SK-N-SH treated with all-trans-retinoic acid at 6 μM for 48 hours (cell line): ENCODE measurements at regions not wholly inside any gene's neighbourhood (a gene's known extent, or its start where the extent isn't known, plus 50 kb on each side); places are given as distances from the start of the nearest gene placed in this dataset.

ENCODE experiments used
- ATAC-seq: fragments of 200-7000 bp; cut with Tn5 transposase; 3 replicates; pipeline ENCODE4 v1.9.1; 2020; ENCODE audit warnings: mild to moderate bottlenecking, moderate library complexity
- ARNTL ChIP-seq: fragments of 450-650 bp; formaldehyde crosslinking; IDR thresholded peaks from 2 replicates; pipeline ENCODE4 v1.5.0; 2020; ENCODE audit warnings: low read depth, mild to moderate bottlenecking, moderate library complexity, borderline replicate concordance
- BACH2 ChIP-seq: fragments of 250-450 bp; sonication (Bioruptor Pico); IDR thresholded peaks from 2 replicates; pipeline ENCODE4 v1.9.0; 2021; ENCODE audit warnings: mild to moderate bottlenecking, borderline replicate concordance
- ESRRG ChIP-seq: fragments of 250-450 bp; sonication (Bioruptor Pico); IDR thresholded peaks from 2 replicates; pipeline ENCODE4 v1.6.1; 2021; ENCODE audit warnings: mild to moderate bottlenecking
- GLIS3 ChIP-seq: fragments of 250-450 bp; sonication (Bioruptor Pico); IDR thresholded peaks from 2 replicates; pipeline ENCODE4 v1.5.0; 2020; ENCODE audit warnings: mild to moderate bottlenecking, moderate library complexity
- ISL1 ChIP-seq: fragments of 250-450 bp; sonication (Bioruptor Pico); IDR thresholded peaks from 2 replicates; pipeline ENCODE4 v2.1.2; 2022; ENCODE audit warnings: mild to moderate bottlenecking, moderate library complexity
- PPARA ChIP-seq: fragments of 250-450 bp; sonication (Bioruptor Pico); IDR thresholded peaks from 2 replicates; pipeline ENCODE4 v1.5.0; 2020; ENCODE audit warnings: mild to moderate bottlenecking, borderline replicate concordance
- SNAI2 ChIP-seq: fragments of 250-450 bp; sonication (Bioruptor Pico); IDR thresholded peaks from 2 replicates; pipeline ENCODE4 v1.5.0; 2020; ENCODE audit warnings: mild to moderate bottlenecking, moderate library complexity
- TCF4 ChIP-seq: fragments of 250-450 bp; sonication (Bioruptor Pico); IDR thresholded peaks from 2 replicates; pipeline ENCODE4 v1.8.0; 2021; ENCODE audit warnings: mild to moderate bottlenecking, moderate library complexity, borderline replicate concordance
- TOX ChIP-seq: fragments of 250-450 bp; sonication (Bioruptor Pico); IDR thresholded peaks from 2 replicates; pipeline ENCODE4 v1.8.0; 2021; ENCODE audit warnings: mild to moderate bottlenecking, moderate library complexity, borderline replicate concordance
- ZC3H10 ChIP-seq: fragments of 250-450 bp; sonication (Bioruptor Pico); IDR thresholded peaks from 2 replicates; pipeline ENCODE4 v1.5.1; 2021; ENCODE audit warnings: mild to moderate bottlenecking, moderate library complexity
- ZFP3 ChIP-seq: fragments of 250-450 bp; sonication (Bioruptor Pico); IDR thresholded peaks from 2 replicates; pipeline ENCODE4 v1.5.0; 2020; ENCODE audit warnings: mild to moderate bottlenecking, moderate library complexity
- ZFP30 ChIP-seq: fragments of 450-650 bp; formaldehyde crosslinking; IDR thresholded peaks from 2 replicates; pipeline ENCODE4 v1.5.0; 2022; ENCODE audit warnings: mild to moderate bottlenecking, moderate library complexity
- ZNF565 ChIP-seq: fragments of 450-650 bp; formaldehyde crosslinking; conservative IDR thresholded peaks from 2 replicates; pipeline ENCODE4 v1.5.0; 2020; ENCODE audit warnings: low read depth, mild to moderate bottlenecking, moderate library complexity
- ZNF70 ChIP-seq: fragments of 450-650 bp; formaldehyde crosslinking; IDR thresholded peaks from 2 replicates; pipeline ENCODE4 v1.5.0; 2020; ENCODE audit warnings: mild to moderate bottlenecking, moderate library complexity
- ZNF8 ChIP-seq: fragments of 450-650 bp; formaldehyde crosslinking; IDR thresholded peaks from 2 replicates; pipeline ENCODE4 v1.5.0; 2020; ENCODE audit warnings: mild to moderate bottlenecking, moderate library complexity
- TF ChIP-seq, protein P1 (sequence below): fragments of 250-450 bp; sonication (Bioruptor Pico); IDR thresholded peaks from 2 replicates; pipeline ENCODE4 v1.8.0; 2020; ENCODE audit warnings: mild to moderate bottlenecking, moderate library complexity, borderline replicate concordance
- TF ChIP-seq, protein P2 (sequence below): fragments of 250-450 bp; sonication (Bioruptor Pico); IDR thresholded peaks from 2 replicates; pipeline ENCODE4 v1.8.0; 2021; ENCODE audit warnings: low read depth, mild to moderate bottlenecking, moderate library complexity, borderline replicate concordance
- TF ChIP-seq, protein P3 (sequence below): fragments of 250-450 bp; sonication (Bioruptor Pico); IDR thresholded peaks from 2 replicates; pipeline ENCODE4 v1.5.1; 2020; ENCODE audit warnings: low read depth, mild to moderate bottlenecking, moderate library complexity
- TF ChIP-seq, protein P4 (sequence below): fragments of 250-450 bp; sonication (Bioruptor Pico); IDR thresholded peaks from 2 replicates; pipeline ENCODE4 v1.5.1; 2021; ENCODE audit warnings: mild to moderate bottlenecking, moderate library complexity
- TF ChIP-seq, protein P5 (sequence below): fragments of 250-450 bp; sonication (Bioruptor Pico); IDR thresholded peaks from 2 replicates; pipeline ENCODE4 v1.5.0; 2020; ENCODE audit warnings: mild to moderate bottlenecking, moderate library complexity

DNA sequence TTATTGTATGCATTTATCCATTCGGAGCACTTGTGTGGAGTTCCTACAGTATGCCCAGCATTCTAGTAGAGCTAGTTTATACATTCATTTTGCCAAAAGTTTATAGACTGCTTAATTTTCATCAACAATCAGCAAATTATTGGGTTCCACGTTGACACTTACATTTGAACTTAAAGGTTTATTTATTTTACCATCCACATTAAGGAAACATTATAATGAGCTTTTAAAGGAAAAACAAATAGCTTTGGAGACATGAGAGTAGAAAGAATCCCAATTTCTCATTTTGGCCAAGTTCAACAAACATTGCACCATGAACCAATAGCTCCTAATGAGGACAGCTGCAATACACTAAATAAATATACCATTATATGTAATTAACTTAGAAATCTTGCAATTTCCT is 501.2 kb upstream of the SMIM21 start:
- TF ChIP-seq ISL1 (no peak), ESRRG (CRISPR knock-in tag) (no peak), GLIS3 (no peak), ZNF565 (CRISPR knock-in tag) (no peak), PPARA (CRISPR knock-in tag) (no peak), SNAI2 (CRISPR knock-in tag) (no peak), BACH2 (CRISPR knock-in tag) (no peak), ZFP30 (no peak), ZFP3 (CRISPR knock-in tag) (no peak), ZNF8 (CRISPR knock-in tag) (no peak), ZC3H10 (no peak), TOX (CRISPR knock-in tag) (no peak), ZNF70 (no peak), TCF4 (CRISPR knock-in tag) (no peak), ARNTL (CRISPR knock-in tag) (no peak)
- TF ChIP-seq, protein P1, sequence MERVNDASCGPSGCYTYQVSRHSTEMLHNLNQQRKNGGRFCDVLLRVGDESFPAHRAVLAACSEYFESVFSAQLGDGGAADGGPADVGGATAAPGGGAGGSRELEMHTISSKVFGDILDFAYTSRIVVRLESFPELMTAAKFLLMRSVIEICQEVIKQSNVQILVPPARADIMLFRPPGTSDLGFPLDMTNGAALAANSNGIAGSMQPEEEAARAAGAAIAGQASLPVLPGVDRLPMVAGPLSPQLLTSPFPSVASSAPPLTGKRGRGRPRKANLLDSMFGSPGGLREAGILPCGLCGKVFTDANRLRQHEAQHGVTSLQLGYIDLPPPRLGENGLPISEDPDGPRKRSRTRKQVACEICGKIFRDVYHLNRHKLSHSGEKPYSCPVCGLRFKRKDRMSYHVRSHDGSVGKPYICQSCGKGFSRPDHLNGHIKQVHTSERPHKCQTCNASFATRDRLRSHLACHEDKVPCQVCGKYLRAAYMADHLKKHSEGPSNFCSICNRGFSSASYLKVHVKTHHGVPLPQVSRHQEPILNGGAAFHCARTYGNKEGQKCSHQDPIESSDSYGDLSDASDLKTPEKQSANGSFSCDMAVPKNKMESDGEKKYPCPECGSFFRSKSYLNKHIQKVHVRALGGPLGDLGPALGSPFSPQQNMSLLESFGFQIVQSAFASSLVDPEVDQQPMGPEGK (CRISPR knock-in tag), result no peak
- TF ChIP-seq, protein P2, sequence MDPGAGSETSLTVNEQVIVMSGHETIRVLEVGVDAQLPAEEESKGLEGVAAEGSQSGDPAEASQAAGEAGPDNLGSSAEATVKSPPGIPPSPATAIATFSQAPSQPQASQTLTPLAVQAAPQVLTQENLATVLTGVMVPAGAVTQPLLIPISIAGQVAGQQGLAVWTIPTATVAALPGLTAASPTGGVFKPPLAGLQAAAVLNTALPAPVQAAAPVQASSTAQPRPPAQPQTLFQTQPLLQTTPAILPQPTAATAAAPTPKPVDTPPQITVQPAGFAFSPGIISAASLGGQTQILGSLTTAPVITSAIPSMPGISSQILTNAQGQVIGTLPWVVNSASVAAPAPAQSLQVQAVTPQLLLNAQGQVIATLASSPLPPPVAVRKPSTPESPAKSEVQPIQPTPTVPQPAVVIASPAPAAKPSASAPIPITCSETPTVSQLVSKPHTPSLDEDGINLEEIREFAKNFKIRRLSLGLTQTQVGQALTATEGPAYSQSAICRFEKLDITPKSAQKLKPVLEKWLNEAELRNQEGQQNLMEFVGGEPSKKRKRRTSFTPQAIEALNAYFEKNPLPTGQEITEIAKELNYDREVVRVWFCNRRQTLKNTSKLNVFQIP (CRISPR knock-in tag), result no peak
- TF ChIP-seq, protein P3, sequence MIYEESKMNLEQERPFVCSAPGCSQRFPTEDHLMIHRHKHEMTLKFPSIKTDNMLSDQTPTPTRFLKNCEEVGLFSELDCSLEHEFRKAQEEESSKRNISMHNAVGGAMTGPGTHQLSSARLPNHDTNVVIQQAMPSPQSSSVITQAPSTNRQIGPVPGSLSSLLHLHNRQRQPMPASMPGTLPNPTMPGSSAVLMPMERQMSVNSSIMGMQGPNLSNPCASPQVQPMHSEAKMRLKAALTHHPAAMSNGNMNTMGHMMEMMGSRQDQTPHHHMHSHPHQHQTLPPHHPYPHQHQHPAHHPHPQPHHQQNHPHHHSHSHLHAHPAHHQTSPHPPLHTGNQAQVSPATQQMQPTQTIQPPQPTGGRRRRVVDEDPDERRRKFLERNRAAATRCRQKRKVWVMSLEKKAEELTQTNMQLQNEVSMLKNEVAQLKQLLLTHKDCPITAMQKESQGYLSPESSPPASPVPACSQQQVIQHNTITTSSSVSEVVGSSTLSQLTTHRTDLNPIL (CRISPR knock-in tag), result no peak
- TF ChIP-seq, protein P4, sequence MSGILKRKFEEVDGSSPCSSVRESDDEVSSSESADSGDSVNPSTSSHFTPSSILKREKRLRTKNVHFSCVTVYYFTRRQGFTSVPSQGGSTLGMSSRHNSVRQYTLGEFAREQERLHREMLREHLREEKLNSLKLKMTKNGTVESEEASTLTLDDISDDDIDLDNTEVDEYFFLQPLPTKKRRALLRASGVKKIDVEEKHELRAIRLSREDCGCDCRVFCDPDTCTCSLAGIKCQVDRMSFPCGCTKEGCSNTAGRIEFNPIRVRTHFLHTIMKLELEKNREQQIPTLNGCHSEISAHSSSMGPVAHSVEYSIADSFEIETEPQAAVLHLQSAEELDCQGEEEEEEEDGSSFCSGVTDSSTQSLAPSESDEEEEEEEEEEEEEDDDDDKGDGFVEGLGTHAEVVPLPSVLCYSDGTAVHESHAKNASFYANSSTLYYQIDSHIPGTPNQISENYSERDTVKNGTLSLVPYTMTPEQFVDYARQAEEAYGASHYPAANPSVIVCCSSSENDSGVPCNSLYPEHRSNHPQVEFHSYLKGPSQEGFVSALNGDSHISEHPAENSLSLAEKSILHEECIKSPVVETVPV (CRISPR knock-in tag), result no peak
- no peak for ATAC-seq

DNA sequence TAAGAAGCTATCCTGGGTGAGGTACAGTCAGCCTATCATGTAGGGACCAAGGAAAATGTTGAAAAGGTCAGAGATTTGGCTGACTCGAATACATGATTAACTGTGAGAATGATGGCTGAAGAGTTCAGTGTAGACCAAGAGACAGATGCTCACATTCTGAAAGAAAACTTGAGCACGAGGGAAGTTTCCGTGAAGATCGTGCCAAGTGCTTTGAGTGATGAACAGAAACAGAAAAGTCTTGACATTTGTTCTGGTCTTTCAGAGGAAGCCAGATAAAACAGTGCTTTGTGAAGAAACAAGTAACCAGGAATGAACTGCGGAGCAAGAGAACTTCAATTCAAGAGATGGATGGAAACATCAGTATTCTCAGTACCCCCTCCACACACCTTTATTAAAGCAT is 500.3 kb upstream of the SMIM21 start:
- TF ChIP-seq BACH2 (CRISPR knock-in tag) (no peak), SNAI2 (CRISPR knock-in tag) (no peak), ARNTL (CRISPR knock-in tag) (no peak), TCF4 (CRISPR knock-in tag) (no peak), TOX (CRISPR knock-in tag) (no peak), GLIS3 (no peak)
- no peak for ATAC-seq

DNA sequence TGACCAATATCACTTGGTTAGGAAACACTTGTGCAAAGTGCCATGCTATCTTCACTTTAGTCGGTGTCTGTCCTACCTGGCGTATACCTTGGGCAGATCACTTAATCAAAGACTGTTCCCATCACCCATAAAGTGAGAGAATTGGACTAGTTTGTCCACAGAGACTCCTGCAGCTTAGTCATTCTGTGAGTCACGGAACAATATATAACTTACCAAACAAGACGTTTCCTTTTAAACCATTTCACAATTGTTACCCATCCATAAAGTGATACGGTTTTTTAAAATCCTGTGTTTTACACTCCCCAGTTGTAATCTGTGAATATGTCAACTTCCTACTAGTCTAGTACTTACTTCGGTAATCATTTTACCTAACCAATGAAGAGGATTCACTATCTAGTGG is 499.3 kb upstream of the SMIM21 start:
- ATAC-seq, result no peak
- TF ChIP-seq, protein P4 (CRISPR knock-in tag), result no peak
- TF ChIP-seq ZNF8 (CRISPR knock-in tag) (no peak), ZFP3 (CRISPR knock-in tag) (no peak), ZNF565 (CRISPR knock-in tag) (no peak)

DNA sequence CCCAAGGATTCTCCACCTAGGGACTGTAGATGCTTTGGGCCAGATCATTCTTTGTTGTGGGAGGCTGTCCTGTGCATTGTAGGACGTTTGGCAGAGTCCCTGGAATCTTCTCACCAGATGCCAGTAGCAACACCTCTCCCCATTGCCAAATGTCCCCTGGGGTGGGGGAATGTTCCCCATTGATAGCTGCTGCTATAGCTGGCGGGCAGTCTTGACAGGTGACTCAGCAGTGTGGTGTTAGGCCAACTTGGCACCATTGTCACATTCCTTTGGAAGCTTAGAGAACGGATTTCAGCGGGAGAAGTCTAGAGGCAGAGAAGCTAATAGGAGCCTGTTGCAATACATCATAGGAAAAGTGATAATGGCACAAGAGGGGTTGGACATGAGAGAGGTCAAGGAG is 495.7 kb upstream of the SMIM21 start:
- TF ChIP-seq PPARA (CRISPR knock-in tag) (no peak), ZNF565 (CRISPR knock-in tag) (no peak), ZFP3 (CRISPR knock-in tag) (no peak), ZNF70 (no peak), ESRRG (CRISPR knock-in tag) (no peak), ZFP30 (no peak)
- TF ChIP-seq, protein P3 (CRISPR knock-in tag), result no peak
- TF ChIP-seq, protein P1 (CRISPR knock-in tag), result no peak
- TF ChIP-seq, protein P5, sequence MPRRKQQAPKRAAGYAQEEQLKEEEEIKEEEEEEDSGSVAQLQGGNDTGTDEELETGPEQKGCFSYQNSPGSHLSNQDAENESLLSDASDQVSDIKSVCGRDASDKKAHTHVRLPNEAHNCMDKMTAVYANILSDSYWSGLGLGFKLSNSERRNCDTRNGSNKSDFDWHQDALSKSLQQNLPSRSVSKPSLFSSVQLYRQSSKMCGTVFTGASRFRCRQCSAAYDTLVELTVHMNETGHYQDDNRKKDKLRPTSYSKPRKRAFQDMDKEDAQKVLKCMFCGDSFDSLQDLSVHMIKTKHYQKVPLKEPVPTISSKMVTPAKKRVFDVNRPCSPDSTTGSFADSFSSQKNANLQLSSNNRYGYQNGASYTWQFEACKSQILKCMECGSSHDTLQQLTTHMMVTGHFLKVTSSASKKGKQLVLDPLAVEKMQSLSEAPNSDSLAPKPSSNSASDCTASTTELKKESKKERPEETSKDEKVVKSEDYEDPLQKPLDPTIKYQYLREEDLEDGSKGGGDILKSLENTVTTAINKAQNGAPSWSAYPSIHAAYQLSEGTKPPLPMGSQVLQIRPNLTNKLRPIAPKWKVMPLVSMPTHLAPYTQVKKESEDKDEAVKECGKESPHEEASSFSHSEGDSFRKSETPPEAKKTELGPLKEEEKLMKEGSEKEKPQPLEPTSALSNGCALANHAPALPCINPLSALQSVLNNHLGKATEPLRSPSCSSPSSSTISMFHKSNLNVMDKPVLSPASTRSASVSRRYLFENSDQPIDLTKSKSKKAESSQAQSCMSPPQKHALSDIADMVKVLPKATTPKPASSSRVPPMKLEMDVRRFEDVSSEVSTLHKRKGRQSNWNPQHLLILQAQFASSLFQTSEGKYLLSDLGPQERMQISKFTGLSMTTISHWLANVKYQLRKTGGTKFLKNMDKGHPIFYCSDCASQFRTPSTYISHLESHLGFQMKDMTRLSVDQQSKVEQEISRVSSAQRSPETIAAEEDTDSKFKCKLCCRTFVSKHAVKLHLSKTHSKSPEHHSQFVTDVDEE (CRISPR knock-in tag), result no peak
- ATAC-seq, result no peak
